Muscle of leg (tissue), 3 donors: ENCODE measurements at regions not wholly inside any gene's neighbourhood (a gene's known extent, or its start where the extent isn't known, plus 50 kb on each side); places are given as distances from the start of the nearest gene placed in this dataset.

Source experiments
- DNase-seq: peaks from one replicate; pipeline ENCODE4 v3.0.0; 2013
- H3K27ac ChIP-seq: one replicate; pipeline ENCODE4 v1.5.1; 2013; ENCODE audit warnings: mild to moderate bottlenecking, low read length, control low read depth
- H3K27me3 ChIP-seq: one replicate; pipeline ENCODE4 v1.6.1; 2013; ENCODE audit warnings: low read length; ENCODE audit not compliant: control insufficient read depth, insufficient read depth
- H3K36me3 ChIP-seq: one replicate; pipeline ENCODE4 v1.6.1; 2013; ENCODE audit warnings: low read length; ENCODE audit not compliant: control insufficient read depth, insufficient read depth
- H3K4me1 ChIP-seq: one replicate; pipeline ENCODE4 v1.6.1; 2013; ENCODE audit warnings: low read length; ENCODE audit not compliant: control insufficient read depth, insufficient read depth
- H3K4me3 ChIP-seq: one replicate; pipeline ENCODE4 v1.5.1; 2013; ENCODE audit warnings: low read length, control low read depth
- H3K9me3 ChIP-seq: replicated peaks from 2 replicates; pipeline ENCODE4 v1.6.1; 2013; ENCODE audit warnings: low read depth, low read length; ENCODE audit not compliant: control insufficient read depth
- WGBS: methylation state at CpG from one replicate; pipeline ENCODE4 v1.1.5; 2013; ENCODE audit warnings: missing lambda C conversion rate; ENCODE audit not compliant: insufficient coverage; 5-methylcytosine and 5-hydroxymethylcytosine counted together

GRCh38 chr1:38370716-38371504 lies 324.3 kb upstream of the POU3F1 start:
- H3K4me1 ChIP-seq: no peaks in the 10 kb centered on the region
- H3K36me3 ChIP-seq: no peaks in the 10 kb centered on the region
- no peak overlapping the region for H3K4me3 ChIP-seq
- peaks cover 12% of the 10 kb centered on the region for H3K9me3 ChIP-seq
- H3K27me3 ChIP-seq: peaks cover 2% of the 10 kb centered on the region
- DNase-seq: no peak
- WGBS: 57% methylated on average over 10 of the region's 14 CpGs
- H3K27ac ChIP-seq: no peak overlapping the region

GRCh38 chr1:38365242-38365641 lies 318.6 kb upstream of the POU3F1 start:
- no peaks in the 10 kb centered on the region for H3K9me3 ChIP-seq
- H3K4me1 ChIP-seq: no peaks in the 10 kb centered on the region
- no peaks in the 10 kb centered on the region for H3K27me3 ChIP-seq
- H3K4me3 ChIP-seq: no peak overlapping the region
- DNase-seq: no peak
- no peaks in the 10 kb centered on the region for H3K36me3 ChIP-seq
- WGBS: no CpG with 5 or more reads among the region's 1 CpG
- no peak overlapping the region for H3K27ac ChIP-seq

- WGBS: 56% methylated on average over 3 of the region's 6 CpGs
- H3K9me3 ChIP-seq: no peaks in the 10 kb centered on the region
- no peak overlapping the region for H3K4me3 ChIP-seq
- no peak for DNase-seq
- H3K27me3 ChIP-seq: no peaks in the 10 kb centered on the region
- no peaks in the 10 kb centered on the region for H3K36me3 ChIP-seq
- H3K4me1 ChIP-seq: no peaks in the 10 kb centered on the region
- no peak overlapping the region for H3K27ac ChIP-seq
Observed at GRCh38 chr1:38361566-38361965, 315.0 kb upstream of the POU3F1 start.

- Histone ChIP-seq H3K4me1 (no peaks in the 10 kb centered on the region), H3K9me3 (no peaks in the 10 kb centered on the region), H3K27me3 (no peaks in the 10 kb centered on the region), H3K27ac (no peak overlapping the region), H3K4me3 (no peak overlapping the region), H3K36me3 (no peaks in the 10 kb centered on the region)
- 100% methylated on average over 1 of the region's 1 CpG for WGBS
- DNase-seq: no peak
Observed at GRCh38 chr1:38360807-38361206, 314.2 kb upstream of the POU3F1 start.

- H3K27me3 ChIP-seq: peaks cover 2% of the 10 kb centered on the region
- H3K9me3 ChIP-seq: no peaks in the 10 kb centered on the region
- WGBS: 74% methylated on average over 3 of the region's 6 CpGs
- no peak for DNase-seq
- no peak overlapping the region for H3K4me3 ChIP-seq
- H3K4me1 ChIP-seq: no peaks in the 10 kb centered on the region
- no peak overlapping the region for H3K27ac ChIP-seq
- no peaks in the 10 kb centered on the region for H3K36me3 ChIP-seq
Observed at GRCh38 chr1:38353956-38354355, 307.4 kb upstream of the POU3F1 start.

GRCh38 chr1:38352869-38353268 lies 306.3 kb upstream of the POU3F1 start:
- no peak overlapping the region for H3K4me3 ChIP-seq
- peaks cover 2% of the 10 kb centered on the region for H3K27me3 ChIP-seq
- no peaks in the 10 kb centered on the region for H3K9me3 ChIP-seq
- no peaks in the 10 kb centered on the region for H3K36me3 ChIP-seq
- no peak for DNase-seq
- WGBS: 52% methylated on average over 4 of the region's 6 CpGs
- H3K27ac ChIP-seq: no peak overlapping the region
- H3K4me1 ChIP-seq: no peaks in the 10 kb centered on the region

GRCh38 chr1:38347446-38348175 lies 301.0 kb upstream of the POU3F1 start:
- H3K9me3 ChIP-seq: no peaks in the 10 kb centered on the region
- H3K4me1 ChIP-seq: no peaks in the 10 kb centered on the region
- 78% methylated on average over 3 of the region's 3 CpGs for WGBS
- no peak overlapping the region for H3K4me3 ChIP-seq
- DNase-seq: no peak
- H3K27me3 ChIP-seq: peaks cover 2% of the 10 kb centered on the region
- no peaks in the 10 kb centered on the region for H3K36me3 ChIP-seq
- no peak overlapping the region for H3K27ac ChIP-seq

GRCh38 chr1:38344716-38345115 lies 298.1 kb upstream of the POU3F1 start:
- Histone ChIP-seq H3K4me1 (no peaks in the 10 kb centered on the region), H3K9me3 (no peaks in the 10 kb centered on the region), H3K4me3 (no peak overlapping the region), H3K27me3 (no peaks in the 10 kb centered on the region), H3K36me3 (no peaks in the 10 kb centered on the region), H3K27ac (no peak overlapping the region)
- whole genome bisulfite sequencing: 80% methylated on average over 1 of the region's 4 CpGs
- no peak for DNase-seq

- H3K27ac ChIP-seq: no peak overlapping the region
- no peaks in the 10 kb centered on the region for H3K9me3 ChIP-seq
- WGBS: no CpG with 5 or more reads among the region's 4 CpGs
- peaks cover 2% of the 10 kb centered on the region for H3K27me3 ChIP-seq
- no peaks in the 10 kb centered on the region for H3K4me1 ChIP-seq
- no peak overlapping the region for H3K4me3 ChIP-seq
- H3K36me3 ChIP-seq: no peaks in the 10 kb centered on the region
- no peak for DNase-seq
Observed at GRCh38 chr1:38341694-38342093, 295.1 kb upstream of the POU3F1 start.

- Histone ChIP-seq H3K36me3 (no peaks in the 10 kb centered on the region), H3K4me1 (no peaks in the 10 kb centered on the region), H3K9me3 (no peaks in the 10 kb centered on the region), H3K27ac (no peak overlapping the region), H3K4me3 (no peak overlapping the region), H3K27me3 (peaks cover 2% of the 10 kb centered on the region)
- WGBS: 77% methylated on average over 3 of the region's 5 CpGs
- DNase-seq: no peak
Observed at GRCh38 chr1:38340409-38340808, 293.8 kb upstream of the POU3F1 start.
